HCT116 (cell line): ENCODE measurements at regions not wholly inside any gene's neighbourhood (a gene's known extent, or its start where the extent isn't known, plus 50 kb on each side); places are given as distances from the start of the nearest gene placed in this dataset.

ENCODE experiments used
- ATAC-seq: fragments of 200-7000 bp; cut with Tn5 transposase; 2 replicates; pipeline ENCODE4 v1.9.1; 2020; ENCODE audit warnings: mild to moderate bottlenecking, moderate library complexity
- BruUV-seq: library from RNA; stranded (reverse); fragments of 400-500 nt; replicated peaks from 2 replicates; lab custom pipeline; 2021; lab: Mats Ljungman, UMichigan
- CTCF ChIA-PET: fragments of 300-600 bp; sonication (Branson Sonifier 250); formaldehyde crosslinking; loops from one replicate; lab custom pipeline; 2021; ENCODE audit warnings: antibody characterized with exemption; lab: Charles Lee
- POLR2A ChIA-PET: fragments of 300-600, 350-600 bp; sonication (Branson Sonifier 250); formaldehyde crosslinking; loops from one replicate; lab custom pipeline; 2021; ENCODE audit warnings: antibody characterized with exemption; lab: Charles Lee
- RAD21 ChIA-PET, 2 experiments: fragments of 300-600 bp; sonication (Branson Sonifier 250); formaldehyde crosslinking; loops; one replicate each; lab custom pipeline; 2023; ENCODE audit warnings: low total read pairs in 2 of 2; ENCODE audit not compliant: uncharacterized antibody in 2 of 2, unreplicated experiment in 2 of 2, low non-redundant PET in 1 of 2; lab: Charles Lee
- DNase-seq: peaks from one replicate; pipeline ENCODE4 v3.0.0-alpha.2; 2010; ENCODE audit warnings: low read depth, low spot score
- H2AFZ ChIP-seq: fragments of 200-600 bp; shearing (Covaris generic), sonication (generic); 2 replicates; pipeline ENCODE4 v1.6.1; 2017; ENCODE audit warnings: low read depth, mixed run types, mixed read lengths, antibody characterized with exemption, low read length; ENCODE audit not compliant: poor library complexity, severe bottlenecking
- H3K27ac ChIP-seq: 2 replicates; pipeline ENCODE4 v1.5.1; 2012; ENCODE audit warnings: low read depth, low read length
- H3K27me3 ChIP-seq: fragments of 200-600 bp; sonication (generic); 2 replicates; pipeline ENCODE4 v1.6.1; 2016; ENCODE audit warnings: mixed run types, low read length, mixed read lengths; ENCODE audit not compliant: insufficient read depth
- H3K36me3 ChIP-seq, 2 experiments: fragments of 200-500 bp in 1 of 2; fragments of 200-600 bp in 1 of 2; sonication (Bioruptor generic) in 1 of 2; sonication (generic) in 1 of 2; 2 replicates each; pipeline versions ENCODE4 v1.5.1 to v1.6.1; 2014 to 2016; ENCODE audit warnings: low read length in 2 of 2, inconsistent platforms in 1 of 2, mixed read lengths in 1 of 2, mixed run types in 1 of 2; ENCODE audit not compliant: insufficient read depth in 2 of 2, control insufficient read depth in 1 of 2
- H3K4me1 ChIP-seq, 2 experiments: fragments of 200-600 bp in 1 of 2; sonication (generic) in 1 of 2; 2 replicates each; pipeline versions ENCODE4 v1.5.1 to v1.6.1; 2012 to 2017; ENCODE audit warnings: low read length in 2 of 2, inconsistent platforms in 1 of 2, mild to moderate bottlenecking in 1 of 2, mixed read lengths in 1 of 2, mixed run types in 1 of 2, moderate library complexity in 1 of 2; ENCODE audit not compliant: insufficient read depth in 2 of 2, control insufficient read depth in 1 of 2
- H3K4me2 ChIP-seq: fragments of 200-600 bp; sonication (generic); 2 replicates; pipeline ENCODE4 v1.6.1; 2017; ENCODE audit warnings: mixed run types, low read length, mixed read lengths
- H3K4me3 ChIP-seq, 2 experiments: fragments of 200-600 bp in 1 of 2; sonication (generic) in 1 of 2; replicated peaks in 1 of 2; 2 replicates each; pipeline ENCODE4 v1.5.1; 2011 to 2016; ENCODE audit warnings: low read length in 2 of 2, control low read depth in 1 of 2, low read depth in 1 of 2, mild to moderate bottlenecking in 1 of 2, mixed read lengths in 1 of 2, mixed run types in 1 of 2
- H3K79me2 ChIP-seq: fragments of 200-600 bp; sonication (generic); 2 replicates; pipeline ENCODE4 v1.6.1; 2017; ENCODE audit warnings: mild to moderate bottlenecking, mixed run types, low read length, moderate library complexity, mixed read lengths; ENCODE audit not compliant: insufficient read depth
- H3K9ac ChIP-seq: fragments of 200-600 bp; sonication (generic); 2 replicates; pipeline ENCODE4 v1.6.1; 2016; ENCODE audit warnings: low read length, mixed read lengths
- H3K9me2 ChIP-seq: fragments of 200-600 bp; sonication (generic), shearing (Covaris generic); 2 replicates; pipeline ENCODE4 v1.6.1; 2017; ENCODE audit warnings: mixed run types, mild to moderate bottlenecking, moderate library complexity; ENCODE audit not compliant: insufficient read depth
- H3K9me3 ChIP-seq, 2 experiments: fragments of 200-500 bp in 1 of 2; fragments of 200-600 bp in 1 of 2; sonication (Bioruptor generic) in 1 of 2; sonication (generic) in 1 of 2; 2 replicates each; pipeline ENCODE4 v1.6.1; 2014 to 2017; ENCODE audit warnings: low read length in 2 of 2, mixed read lengths in 2 of 2, inconsistent platforms in 1 of 2, low read depth in 1 of 2, mild to moderate bottlenecking in 1 of 2, mixed run types in 1 of 2, moderate library complexity in 1 of 2; ENCODE audit not compliant: control insufficient read depth in 1 of 2, insufficient read depth in 1 of 2
- H4K20me1 ChIP-seq: fragments of 200-600 bp; sonication (generic), shearing (Covaris generic); 2 replicates; pipeline ENCODE4 v1.6.1; 2017; ENCODE audit warnings: mixed run types, mild to moderate bottlenecking, moderate library complexity; ENCODE audit not compliant: insufficient read depth
- EGR1 ChIP-seq: IDR thresholded peaks from 2 replicates; pipeline ENCODE4 v1.6.1; 2012; ENCODE audit warnings: low read depth
- FOSL1 ChIP-seq: IDR thresholded peaks from 2 replicates; pipeline ENCODE4 v1.6.1; 2012; ENCODE audit warnings: low read depth
- POLR2A ChIP-seq: IDR thresholded peaks from 2 replicates; pipeline ENCODE4 v1.7.0; 2011; ENCODE audit warnings: borderline replicate concordance; ENCODE audit not compliant: insufficient read depth, insufficient read length; ENCODE audit errors: extremely low read depth
- RAD21 ChIP-seq: IDR thresholded peaks from 2 replicates; pipeline ENCODE4 v1.6.1; 2012; ENCODE audit warnings: low read depth, mild to moderate bottlenecking
- YY1 ChIP-seq: IDR thresholded peaks from 2 replicates; pipeline ENCODE4 v1.6.1; 2011; ENCODE audit warnings: low read length, low read depth, moderate library complexity, mild to moderate bottlenecking; ENCODE audit not compliant: insufficient replicate concordance; ENCODE audit errors: extremely low read depth
- ZNF274 ChIP-seq: fragments of 200-500 bp; sonication (Bioruptor generic); IDR thresholded peaks from 2 replicates; pipeline ENCODE4 v1.6.1; 2014; ENCODE audit warnings: mild to moderate bottlenecking, low read depth, low read length, inconsistent platforms
- intact Hi-C: fragments of 100-400 bp; cut with micrococcal nuclease; formaldehyde crosslinking; loops from 2 replicates; pipeline ENCODE4 v1.10.0; 2022
- TF ChIP-seq, protein P1 (sequence below): IDR thresholded peaks from 2 replicates; pipeline ENCODE4 v1.6.1; 2012; ENCODE audit warnings: low read depth
- TF ChIP-seq, protein P2 (sequence below): IDR thresholded peaks from 2 replicates; pipeline ENCODE4 v1.6.1; 2012

DNA sequence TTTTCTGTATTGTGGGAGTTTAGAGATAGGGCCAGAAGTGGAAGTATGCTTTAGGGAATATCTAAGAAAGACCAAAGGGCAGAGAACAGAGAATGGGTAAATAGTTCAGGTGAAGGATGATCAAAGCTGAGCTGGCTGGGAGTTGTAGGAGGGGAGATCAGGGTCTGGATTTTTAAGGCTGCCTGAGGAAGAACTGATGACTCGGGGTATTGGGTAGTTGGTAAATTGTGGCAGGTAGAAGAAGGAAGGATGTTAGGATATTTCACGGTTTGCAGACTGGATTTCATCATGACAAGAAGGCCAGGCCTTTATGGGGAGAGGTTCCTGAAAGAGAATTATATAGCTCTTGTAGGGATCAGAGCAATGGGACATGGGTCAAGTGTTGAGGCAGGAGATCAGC is 492.9 kb downstream of the UTRN start:
- H3K4me3 ChIP-seq, result no peak overlapping the region
- no peak overlapping the region for H3K9ac ChIP-seq
- DNase-seq (no peak), ATAC-seq (no peak)
- H3K27ac ChIP-seq, result no peak overlapping the region
- CTCF ChIA-PET, result no interaction called here
- intact Hi-C loops, result no loop called here
- TF ChIP-seq EGR1 (no peak), RAD21 (no peak)
- TF ChIP-seq, protein P1, sequence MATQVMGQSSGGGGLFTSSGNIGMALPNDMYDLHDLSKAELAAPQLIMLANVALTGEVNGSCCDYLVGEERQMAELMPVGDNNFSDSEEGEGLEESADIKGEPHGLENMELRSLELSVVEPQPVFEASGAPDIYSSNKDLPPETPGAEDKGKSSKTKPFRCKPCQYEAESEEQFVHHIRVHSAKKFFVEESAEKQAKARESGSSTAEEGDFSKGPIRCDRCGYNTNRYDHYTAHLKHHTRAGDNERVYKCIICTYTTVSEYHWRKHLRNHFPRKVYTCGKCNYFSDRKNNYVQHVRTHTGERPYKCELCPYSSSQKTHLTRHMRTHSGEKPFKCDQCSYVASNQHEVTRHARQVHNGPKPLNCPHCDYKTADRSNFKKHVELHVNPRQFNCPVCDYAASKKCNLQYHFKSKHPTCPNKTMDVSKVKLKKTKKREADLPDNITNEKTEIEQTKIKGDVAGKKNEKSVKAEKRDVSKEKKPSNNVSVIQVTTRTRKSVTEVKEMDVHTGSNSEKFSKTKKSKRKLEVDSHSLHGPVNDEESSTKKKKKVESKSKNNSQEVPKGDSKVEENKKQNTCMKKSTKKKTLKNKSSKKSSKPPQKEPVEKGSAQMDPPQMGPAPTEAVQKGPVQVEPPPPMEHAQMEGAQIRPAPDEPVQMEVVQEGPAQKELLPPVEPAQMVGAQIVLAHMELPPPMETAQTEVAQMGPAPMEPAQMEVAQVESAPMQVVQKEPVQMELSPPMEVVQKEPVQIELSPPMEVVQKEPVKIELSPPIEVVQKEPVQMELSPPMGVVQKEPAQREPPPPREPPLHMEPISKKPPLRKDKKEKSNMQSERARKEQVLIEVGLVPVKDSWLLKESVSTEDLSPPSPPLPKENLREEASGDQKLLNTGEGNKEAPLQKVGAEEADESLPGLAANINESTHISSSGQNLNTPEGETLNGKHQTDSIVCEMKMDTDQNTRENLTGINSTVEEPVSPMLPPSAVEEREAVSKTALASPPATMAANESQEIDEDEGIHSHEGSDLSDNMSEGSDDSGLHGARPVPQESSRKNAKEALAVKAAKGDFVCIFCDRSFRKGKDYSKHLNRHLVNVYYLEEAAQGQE, result no peak
- H2AFZ ChIP-seq, result no peak overlapping the region
- no peak overlapping the region for H3K4me2 ChIP-seq
- no peaks in the 10 kb centered on the region for H4K20me1 ChIP-seq
- H3K4me1 ChIP-seq, result peaks cover 0 to 8% of the 10 kb centered on the region in 2 experiments; a peak in 1 of 4 replicates
- no TSS peak for BruUV-seq
- no peaks in the 10 kb centered on the region for H3K79me2 ChIP-seq
- RAD21 ChIA-PET, result no interaction called here
- H3K9me2 ChIP-seq, result no peaks in the 10 kb centered on the region
- POLR2A ChIA-PET, result no interaction called here
- no peaks in the 10 kb centered on the region for H3K9me3 ChIP-seq
- H3K36me3 ChIP-seq, result no peaks in the 10 kb centered on the region
- H3K27me3 ChIP-seq, result no peaks in the 10 kb centered on the region

DNA sequence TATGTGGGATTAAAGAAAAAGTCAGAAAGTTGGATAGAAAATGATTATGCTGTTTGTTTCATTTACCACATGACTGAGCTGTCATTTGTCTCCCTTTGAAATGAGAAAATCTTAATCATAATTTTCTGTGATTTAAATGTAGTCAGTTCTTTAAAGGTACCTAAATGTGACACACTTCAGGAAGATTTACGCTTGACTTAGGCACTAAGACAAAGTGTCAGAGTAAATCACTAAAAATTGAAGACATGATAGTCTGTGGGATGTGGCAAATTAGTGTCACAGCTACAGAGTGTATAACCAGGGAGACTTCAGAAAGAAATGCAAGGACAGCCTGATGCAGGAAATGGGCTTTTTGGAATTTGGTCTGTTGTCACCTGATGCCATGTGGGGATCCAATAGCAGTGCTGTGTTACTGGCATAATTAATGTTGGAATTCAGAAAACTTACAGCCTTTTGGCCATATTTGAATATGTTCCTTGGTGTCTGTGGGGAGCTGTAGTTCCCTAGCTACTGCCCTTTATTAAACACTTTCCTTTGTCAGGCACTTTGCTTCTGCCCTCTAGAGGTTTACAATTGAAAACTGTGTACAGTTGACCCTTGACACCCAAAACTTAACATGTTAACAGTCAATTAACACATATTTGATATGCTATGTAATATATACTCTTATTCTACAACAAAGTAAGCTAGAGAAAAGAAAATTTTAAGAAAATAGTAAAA is 493.8 kb downstream of the UTRN start:
- no peak overlapping the region for H3K4me2 ChIP-seq
- no TSS peak for BruUV-seq
- intact Hi-C loops, result no loop called here
- no peak for TF ChIP-seq ZNF274
- no peak for TF ChIP-seq POLR2A
- TF ChIP-seq FOSL1, result no peak
- TF ChIP-seq RAD21, result peak; percentile 47
- TF ChIP-seq YY1, result no peak
- TF ChIP-seq, protein P2, sequence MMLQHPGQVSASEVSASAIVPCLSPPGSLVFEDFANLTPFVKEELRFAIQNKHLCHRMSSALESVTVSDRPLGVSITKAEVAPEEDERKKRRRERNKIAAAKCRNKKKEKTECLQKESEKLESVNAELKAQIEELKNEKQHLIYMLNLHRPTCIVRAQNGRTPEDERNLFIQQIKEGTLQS, result no peak
- TF ChIP-seq, protein P1, result no peak

More for the DNA sequence above, 493.8 kb downstream of the UTRN start:
- peak overlapping the region; percentile 58 for H2AFZ ChIP-seq
- ChIA-PET RAD21 (interaction anchor here in 1 of 2 experiments (1.2 kb wide), 1 partner anchor 30 kb away, joined by 4 read pairs; no protein-coding TSS in a partner anchor), POLR2A (no interaction called here), CTCF (interaction anchor here (0.6 to 1.6 kb wide), 5 partner anchors 11 to 194 kb away, joined by 3 to 4 read pairs (median 3); no protein-coding TSS in a partner anchor)
- no peaks in the 10 kb centered on the region for H3K27me3 ChIP-seq
- no peaks in the 10 kb centered on the region for H3K9me3 ChIP-seq
- H3K4me1 ChIP-seq, result peaks cover 0 to 8% of the 10 kb centered on the region in 2 experiments; a peak in 1 of 4 replicates
- no peak overlapping the region for H3K9ac ChIP-seq
- no peaks in the 10 kb centered on the region for H4K20me1 ChIP-seq
- H3K79me2 ChIP-seq, result no peaks in the 10 kb centered on the region
- H3K4me3 ChIP-seq, result no peak overlapping the region
- H3K27ac ChIP-seq, result no peak overlapping the region
- H3K36me3 ChIP-seq, result no peaks in the 10 kb centered on the region
- peak; percentile 75 for ATAC-seq
- no peaks in the 10 kb centered on the region for H3K9me2 ChIP-seq
- no peak for DNase-seq
